ENCODE measurements at regions not wholly inside any gene's neighbourhood (a gene's known extent, or its start where the extent isn't known, plus 50 kb on each side); places are given as distances from the start of the nearest gene placed in this dataset.

GRCh38 chr5:101435768-101436167, 532.7 kb upstream of the ST8SIA4 start:
- no peak overlapping the region for H3K9ac ChIP-seq (ENCODE audit: insufficient read length, low read depth)
- no peaks in the 10 kb centered on the region for H3K27me3 ChIP-seq (ENCODE audit: insufficient read depth, insufficient read length)
- no peaks in the 10 kb centered on the region for H3K9me3 ChIP-seq (ENCODE audit: insufficient read depth, low read length)
- DNase-seq (ENCODE audit: low read depth, low spot score) = no peak
- H3K4me3 ChIP-seq (ENCODE audit: insufficient read length, low read depth) = no peak overlapping the region
- TF ChIP-seq ZNF274 (IDR thresholded peaks at IDR 0.05; ENCODE audit: low read depth, low read length) (no peak), YY1 (IDR thresholded peaks at IDR 0.05; ENCODE audit: insufficient read depth, insufficient read length) (no peak), SUZ12 (IDR thresholded peaks at IDR 0.05; ENCODE audit: extremely low read depth, insufficient read depth, insufficient read length) (no peak)
- no peaks in the 10 kb centered on the region for H3K4me1 ChIP-seq (ENCODE audit: insufficient read depth, insufficient read length)
- no peaks in the 10 kb centered on the region for H3K36me3 ChIP-seq (ENCODE audit: insufficient read depth, insufficient read length, low read length)

GRCh38 chr5:101431201-101431600, 528.1 kb upstream of the ST8SIA4 start:
- TF ChIP-seq YY1 (IDR thresholded peaks at IDR 0.05; ENCODE audit: insufficient read depth, insufficient read length) = no peak
- no peak for TF ChIP-seq ZNF274 (IDR thresholded peaks at IDR 0.05; ENCODE audit: low read depth, low read length)
- TF ChIP-seq SUZ12 (IDR thresholded peaks at IDR 0.05; ENCODE audit: extremely low read depth, insufficient read depth, insufficient read length) = no peak

GRCh38 chr5:101430551-101430950, 527.5 kb upstream of the ST8SIA4 start:
- no peaks in the 10 kb centered on the region for H3K27me3 ChIP-seq (ENCODE audit: insufficient read depth, insufficient read length)
- no peaks in the 10 kb centered on the region for H3K36me3 ChIP-seq (ENCODE audit: insufficient read depth, insufficient read length, low read length)
- no peaks in the 10 kb centered on the region for H3K9me3 ChIP-seq (ENCODE audit: insufficient read depth, low read length)
- no peaks in the 10 kb centered on the region for H3K4me1 ChIP-seq (ENCODE audit: insufficient read depth, insufficient read length)
- no peak overlapping the region for H3K9ac ChIP-seq (ENCODE audit: insufficient read length, low read depth)
- no peak for TF ChIP-seq YY1 (IDR thresholded peaks at IDR 0.05; ENCODE audit: insufficient read depth, insufficient read length)
- no peak for TF ChIP-seq SUZ12 (IDR thresholded peaks at IDR 0.05; ENCODE audit: extremely low read depth, insufficient read depth, insufficient read length)
- no peak for TF ChIP-seq ZNF274 (IDR thresholded peaks at IDR 0.05; ENCODE audit: low read depth, low read length)
- no peak for DNase-seq (ENCODE audit: low read depth, low spot score)
- H3K4me3 ChIP-seq (ENCODE audit: insufficient read length, low read depth) = no peak overlapping the region

More at GRCh38 chr5:101431201-101431600, 528.1 kb upstream of the ST8SIA4 start:
- Histone ChIP-seq H3K9ac (ENCODE audit: insufficient read length, low read depth) (no peak overlapping the region), H3K4me1 (ENCODE audit: insufficient read depth, insufficient read length) (no peaks in the 10 kb centered on the region), H3K36me3 (ENCODE audit: insufficient read depth, insufficient read length, low read length) (no peaks in the 10 kb centered on the region), H3K4me3 (ENCODE audit: insufficient read length, low read depth) (no peak overlapping the region), H3K9me3 (ENCODE audit: insufficient read depth, low read length) (no peaks in the 10 kb centered on the region), H3K27me3 (ENCODE audit: insufficient read depth, insufficient read length) (no peaks in the 10 kb centered on the region)
- DNase-seq (ENCODE audit: low read depth, low spot score) = no peak

GRCh38 chr5:101429241-101429640, 526.2 kb upstream of the ST8SIA4 start:
- TF ChIP-seq YY1 (IDR thresholded peaks at IDR 0.05; ENCODE audit: insufficient read depth, insufficient read length) (no peak), ZNF274 (IDR thresholded peaks at IDR 0.05; ENCODE audit: low read depth, low read length) (no peak), SUZ12 (IDR thresholded peaks at IDR 0.05; ENCODE audit: extremely low read depth, insufficient read depth, insufficient read length) (no peak)
- Histone ChIP-seq H3K4me3 (ENCODE audit: insufficient read length, low read depth) (no peak overlapping the region), H3K4me1 (ENCODE audit: insufficient read depth, insufficient read length) (no peaks in the 10 kb centered on the region), H3K9ac (ENCODE audit: insufficient read length, low read depth) (no peak overlapping the region), H3K9me3 (ENCODE audit: insufficient read depth, low read length) (no peaks in the 10 kb centered on the region), H3K36me3 (ENCODE audit: insufficient read depth, insufficient read length, low read length) (no peaks in the 10 kb centered on the region), H3K27me3 (ENCODE audit: insufficient read depth, insufficient read length) (no peaks in the 10 kb centered on the region)
- no peak for DNase-seq (ENCODE audit: low read depth, low spot score)

GRCh38 chr5:101425339-101425859, 522.3 kb upstream of the ST8SIA4 start:
- H3K9me3 ChIP-seq (ENCODE audit: insufficient read depth, low read length) = no peaks in the 10 kb centered on the region
- H3K27me3 ChIP-seq (ENCODE audit: insufficient read depth, insufficient read length) = no peaks in the 10 kb centered on the region
- H3K4me1 ChIP-seq (ENCODE audit: insufficient read depth, insufficient read length) = no peaks in the 10 kb centered on the region
- no peak for DNase-seq (ENCODE audit: low read depth, low spot score)
- TF ChIP-seq ZNF274 (IDR thresholded peaks at IDR 0.05; ENCODE audit: low read depth, low read length) (no peak), SUZ12 (IDR thresholded peaks at IDR 0.05; ENCODE audit: extremely low read depth, insufficient read depth, insufficient read length) (no peak), YY1 (IDR thresholded peaks at IDR 0.05; ENCODE audit: insufficient read depth, insufficient read length) (no peak)
- no peak overlapping the region for H3K9ac ChIP-seq (ENCODE audit: insufficient read length, low read depth)
- no peak overlapping the region for H3K4me3 ChIP-seq (ENCODE audit: insufficient read length, low read depth)
- no peaks in the 10 kb centered on the region for H3K36me3 ChIP-seq (ENCODE audit: insufficient read depth, insufficient read length, low read length)

- H3K9me3 ChIP-seq (ENCODE audit: insufficient read depth, low read length) = no peaks in the 10 kb centered on the region
- H3K4me1 ChIP-seq (ENCODE audit: insufficient read depth, insufficient read length) = no peaks in the 10 kb centered on the region
- DNase-seq (ENCODE audit: low read depth, low spot score) = no peak
- no peaks in the 10 kb centered on the region for H3K36me3 ChIP-seq (ENCODE audit: insufficient read depth, insufficient read length, low read length)
- no peaks in the 10 kb centered on the region for H3K27me3 ChIP-seq (ENCODE audit: insufficient read depth, insufficient read length)
- TF ChIP-seq YY1 (IDR thresholded peaks at IDR 0.05; ENCODE audit: insufficient read depth, insufficient read length) (no peak), ZNF274 (IDR thresholded peaks at IDR 0.05; ENCODE audit: low read depth, low read length) (no peak), SUZ12 (IDR thresholded peaks at IDR 0.05; ENCODE audit: extremely low read depth, insufficient read depth, insufficient read length) (no peak)
- H3K9ac ChIP-seq (ENCODE audit: insufficient read length, low read depth) = no peak overlapping the region
- H3K4me3 ChIP-seq (ENCODE audit: insufficient read length, low read depth) = no peak overlapping the region
Observed at GRCh38 chr5:101424530-101425175, 521.6 kb upstream of the ST8SIA4 start.

- Histone ChIP-seq H3K9ac (ENCODE audit: insufficient read length, low read depth) (no peak overlapping the region), H3K27me3 (ENCODE audit: insufficient read depth, insufficient read length) (no peaks in the 10 kb centered on the region), H3K9me3 (ENCODE audit: insufficient read depth, low read length) (no peaks in the 10 kb centered on the region), H3K36me3 (ENCODE audit: insufficient read depth, insufficient read length, low read length) (no peaks in the 10 kb centered on the region), H3K4me3 (ENCODE audit: insufficient read length, low read depth) (no peak overlapping the region), H3K4me1 (ENCODE audit: insufficient read depth, insufficient read length) (no peaks in the 10 kb centered on the region)
- no peak for DNase-seq (ENCODE audit: low read depth, low spot score)
- TF ChIP-seq SUZ12 (IDR thresholded peaks at IDR 0.05; ENCODE audit: extremely low read depth, insufficient read depth, insufficient read length) = no peak
- no peak for TF ChIP-seq ZNF274 (IDR thresholded peaks at IDR 0.05; ENCODE audit: low read depth, low read length)
- no peak for TF ChIP-seq YY1 (IDR thresholded peaks at IDR 0.05; ENCODE audit: insufficient read depth, insufficient read length)
Observed at GRCh38 chr5:101418713-101419118, 515.6 kb upstream of the ST8SIA4 start.
